IPS-NIHi11 (cell line): ENCODE measurements at regions not wholly inside any gene's neighbourhood (a gene's known extent, or its start where the extent isn't known, plus 50 kb on each side); places are given as distances from the start of the nearest gene placed in this dataset.
A peak's percentile ranks its signal among the peaks of the same experiment; 100 is the strongest.
"Not testable (repeated sequence)": the region's sequence is repeated elsewhere in the genome, so short reads cannot be mapped to it uniquely, and the experiment has no call there.

Experiments used
- DNase-seq: peaks from one replicate; pipeline ENCODE4 v3.0.0; 2012; ENCODE audit warnings: mixed read lengths, low spot score

GRCh38 chr5:27947088-27947487, 908.7 kb upstream of the CDH9 start:
- peak; percentile 17 for DNase-seq

DNA sequence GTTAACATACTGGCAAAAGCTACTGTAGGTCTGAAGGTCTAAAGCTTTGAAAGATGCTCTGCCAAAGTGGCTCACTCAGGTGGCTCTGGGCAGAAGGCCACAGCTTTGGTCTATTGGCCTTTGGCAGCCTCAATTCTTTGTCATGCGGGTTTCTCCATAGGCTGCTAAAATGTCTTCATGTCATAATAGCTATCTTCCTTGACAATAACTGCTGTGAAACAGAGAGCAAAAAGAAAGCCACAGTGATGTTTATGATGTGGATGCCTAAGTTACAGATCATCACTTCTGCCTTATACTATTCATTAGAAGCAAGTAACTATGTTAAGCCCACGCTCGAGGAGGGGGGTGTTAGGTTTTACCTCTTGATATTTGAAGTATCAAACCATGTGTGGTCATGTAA, 906.1 kb upstream of the CDH9 start:
- DNase-seq: no peak

DNA sequence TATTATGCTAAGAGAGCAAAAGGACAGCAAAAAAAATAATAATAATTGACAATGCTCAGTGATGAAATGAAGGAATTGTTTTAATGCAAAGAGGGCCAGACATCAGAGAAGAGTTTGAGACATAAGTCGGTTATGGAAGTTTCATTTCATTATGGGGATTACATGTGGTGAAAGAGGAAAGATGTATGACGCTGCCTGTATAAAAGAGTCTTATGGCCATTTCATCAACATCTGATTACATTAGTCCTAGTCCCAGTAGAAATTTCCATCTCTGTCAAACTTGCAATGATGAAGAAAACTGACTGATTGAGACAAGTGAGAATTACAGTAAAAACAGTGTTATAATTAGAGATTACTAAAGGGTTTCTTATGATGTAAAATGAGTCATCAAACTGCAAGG, 900.6 kb upstream of the CDH9 start:
- DNase-seq: no peak

- DNase-seq: no peak
Observed at GRCh38 chr5:27928060-27928459, 889.7 kb upstream of the CDH9 start.

DNA sequence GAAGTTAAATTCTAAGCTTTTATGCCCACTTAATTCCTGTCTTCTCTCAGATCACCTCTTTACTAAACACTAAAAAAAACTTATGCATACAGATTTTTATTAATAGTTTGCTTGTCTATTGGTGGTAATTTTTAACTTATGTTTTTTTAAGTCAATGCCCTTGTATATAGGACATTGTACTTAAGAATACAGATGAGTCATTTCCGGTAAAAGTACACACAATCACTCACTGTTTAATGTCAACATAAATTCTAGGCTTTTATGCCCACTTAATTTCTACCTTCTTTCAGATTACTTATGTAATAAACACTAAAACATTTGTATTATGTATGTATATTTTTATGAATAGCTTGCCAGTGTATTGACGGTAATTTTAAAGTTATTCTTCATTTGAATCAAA, 872.8 kb upstream of the CDH9 start:
- DNase-seq: no peak

DNA sequence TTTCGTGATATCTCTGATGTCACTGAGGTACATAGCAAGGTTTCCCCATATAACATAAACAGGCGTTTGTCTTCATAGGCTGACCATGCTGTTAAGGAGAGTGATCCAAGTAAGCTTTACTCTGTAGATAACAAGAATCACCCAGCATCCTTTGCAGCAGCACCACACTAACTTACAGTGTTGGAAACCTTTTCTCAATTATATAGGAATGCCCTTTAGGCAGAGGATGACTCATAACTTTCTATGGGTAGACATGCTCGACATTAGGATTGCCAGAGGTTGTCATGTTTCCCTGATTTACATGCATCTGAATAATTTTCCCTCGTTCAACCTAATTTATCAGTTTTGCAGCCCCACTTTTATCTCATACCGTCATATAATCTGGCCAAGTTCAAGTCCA, 870.0 kb upstream of the CDH9 start:
- no peak for DNase-seq

GRCh38 chr5:27906931-27907601, 868.7 kb upstream of the CDH9 start:
- DNase-seq: no peak

GRCh38 chr5:27906481-27906880, 868.1 kb upstream of the CDH9 start:
- DNase-seq: no peak

DNA sequence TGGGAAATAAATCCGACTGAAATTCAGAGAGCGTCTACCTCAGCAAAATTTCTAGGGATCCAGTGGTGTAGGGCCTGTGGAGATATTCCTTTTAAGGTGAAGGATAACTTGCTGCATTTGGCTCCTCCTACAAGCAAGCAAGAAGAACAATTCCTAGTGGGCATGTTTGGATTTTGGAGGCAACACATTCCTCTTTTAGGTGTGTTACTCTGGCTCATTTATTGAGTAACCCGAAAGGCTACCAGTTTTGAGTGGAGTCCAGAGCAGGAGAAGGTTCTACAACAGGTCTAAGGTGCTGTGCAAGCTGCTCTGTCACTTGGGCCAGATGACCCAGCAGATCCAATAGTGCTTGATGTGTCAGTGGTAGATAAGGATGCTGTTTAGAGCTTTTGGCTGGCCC, 862.4 kb upstream of the CDH9 start:
- DNase-seq: no peak

DNA sequence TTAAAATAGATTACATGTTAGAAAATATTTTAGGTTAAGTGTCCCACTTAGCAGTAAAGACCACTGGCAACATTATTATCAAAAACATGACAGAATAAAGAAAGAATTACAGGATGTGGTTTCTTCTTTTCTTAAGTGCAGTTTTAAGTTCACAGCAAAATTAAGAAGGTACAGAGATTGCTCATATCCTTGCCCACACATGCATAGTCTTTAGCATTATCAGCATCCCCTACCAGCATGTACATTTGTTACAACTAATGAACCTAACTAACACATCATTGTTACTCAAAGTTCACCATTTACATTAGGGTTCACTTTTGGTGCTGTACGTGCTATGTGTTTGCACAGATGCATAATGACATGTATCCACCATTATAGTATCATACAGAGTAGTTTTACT, 837.7 kb upstream of the CDH9 start:
- no peak for DNase-seq

- DNase-seq: no peak
Observed at GRCh38 chr5:27875148-27875547, 836.8 kb upstream of the CDH9 start.

- DNase-seq: no peak
Observed at GRCh38 chr5:27868292-27868691, 829.9 kb upstream of the CDH9 start.

DNA sequence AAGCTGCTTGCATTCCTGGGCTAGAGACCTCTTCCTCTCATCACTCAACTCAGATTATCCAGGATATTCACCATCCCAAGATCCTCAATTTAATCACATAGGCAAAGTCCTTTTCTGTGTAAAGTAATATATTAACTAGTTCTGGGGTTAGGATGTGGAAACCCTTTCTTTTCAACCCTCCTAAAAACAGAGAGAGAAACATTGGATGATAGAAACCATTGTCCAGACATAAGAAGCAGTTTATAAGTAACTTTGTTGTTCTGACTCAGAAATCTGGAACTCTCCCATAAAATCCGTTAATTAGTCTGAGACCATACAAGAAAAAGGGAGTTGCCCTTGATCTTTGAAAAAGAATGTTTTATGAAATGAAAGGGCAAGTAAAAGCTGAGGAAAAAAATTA, 817.1 kb upstream of the CDH9 start:
- no peak for DNase-seq

DNA sequence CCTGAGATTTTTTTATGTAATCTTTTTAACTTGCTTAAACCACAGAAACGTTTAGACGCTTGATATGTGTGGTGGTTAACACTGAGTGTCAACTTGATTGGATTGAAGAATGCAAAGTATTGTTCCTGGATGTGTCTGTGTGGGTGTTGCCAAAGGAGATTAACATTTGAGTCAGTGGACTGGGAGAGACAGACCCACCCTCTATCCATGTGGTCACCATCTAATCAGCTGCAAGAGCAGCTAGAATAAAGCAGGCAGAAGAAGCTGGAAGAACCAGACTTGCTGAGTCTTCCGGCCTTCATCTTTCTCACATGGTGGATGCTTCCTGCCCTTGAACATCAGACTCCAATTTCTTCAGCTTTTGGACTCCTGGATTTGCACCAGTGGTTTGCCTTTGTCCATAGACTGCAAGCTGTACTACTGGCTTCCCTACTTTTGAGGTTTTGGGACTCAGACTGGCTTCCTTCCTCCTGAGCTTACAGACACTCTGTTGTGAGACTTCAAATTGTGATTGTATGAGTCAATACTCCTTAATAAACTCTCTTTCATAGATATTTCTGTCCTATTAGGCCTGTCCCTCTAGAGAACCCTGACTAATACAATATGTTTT, 816.0 kb upstream of the CDH9 start:
- DNase-seq: no peak

- no peak for DNase-seq
Observed at GRCh38 chr5:27845248-27845647, 806.9 kb upstream of the CDH9 start.

DNA sequence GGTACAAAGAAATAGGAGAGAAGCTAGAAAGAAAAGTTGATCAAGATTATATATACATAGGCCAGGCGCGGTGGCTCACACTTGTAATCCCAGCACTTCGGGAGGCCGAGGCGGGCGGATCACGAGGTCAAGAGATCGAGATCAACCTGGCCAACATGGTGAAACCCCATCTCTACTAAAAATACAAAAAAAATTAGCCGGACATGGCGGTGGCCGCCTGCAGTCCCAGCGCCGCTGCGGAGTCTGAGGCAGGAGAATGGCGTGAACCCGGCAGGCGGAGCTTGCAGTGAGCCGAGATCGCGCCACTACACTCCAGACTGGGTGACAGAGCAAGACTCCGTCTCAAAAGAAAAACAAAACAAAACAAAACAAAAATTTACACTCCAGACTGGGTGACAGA, 798.3 kb upstream of the CDH9 start:
- DNase-seq: not testable (repeated sequence)

DNA sequence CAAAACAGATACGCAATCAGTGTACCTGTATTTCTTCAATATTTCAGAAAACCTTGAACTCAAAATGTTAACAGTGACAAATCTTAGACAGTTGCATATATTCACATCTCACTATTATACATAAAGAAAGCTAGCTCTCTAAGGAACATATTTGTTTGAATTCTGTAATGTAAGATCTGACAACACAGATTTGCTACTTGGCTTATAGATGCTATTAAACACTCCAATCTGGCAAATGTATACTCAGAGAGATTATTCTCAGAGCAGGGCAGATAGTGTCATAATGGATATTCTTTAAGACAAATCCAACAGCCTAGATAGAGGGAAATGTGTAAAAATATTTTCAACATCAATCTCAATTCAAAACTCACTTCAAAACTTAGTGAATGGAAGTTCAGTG, 794.5 kb upstream of the CDH9 start:
- no peak for DNase-seq

- no peak for DNase-seq
Observed at GRCh38 chr5:27830546-27830945, 792.2 kb upstream of the CDH9 start.

DNA sequence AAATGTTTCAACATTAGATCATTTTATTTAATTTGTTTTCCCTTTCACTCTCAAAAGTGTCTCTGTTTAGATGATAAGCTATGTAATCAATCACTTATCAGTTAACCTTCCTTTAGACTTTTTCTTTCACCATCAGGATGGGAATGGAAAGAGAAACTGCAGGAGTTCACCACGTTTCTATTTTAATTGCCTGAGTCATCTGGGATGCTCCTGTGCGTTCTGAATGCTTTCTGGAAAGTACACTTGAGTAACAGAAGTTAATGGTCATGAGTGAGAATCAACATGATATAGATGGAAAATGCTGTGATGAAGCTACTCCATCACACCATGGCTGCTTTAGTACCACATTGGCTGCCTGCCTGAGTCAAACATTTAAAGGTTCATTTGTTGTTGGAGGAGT, 783.3 kb upstream of the CDH9 start:
- no peak for DNase-seq

- no peak for DNase-seq
Observed at GRCh38 chr5:27818888-27819287, 780.5 kb upstream of the CDH9 start.

- no peak for DNase-seq
Observed at GRCh38 chr5:27814983-27815382, 776.6 kb upstream of the CDH9 start.

DNA sequence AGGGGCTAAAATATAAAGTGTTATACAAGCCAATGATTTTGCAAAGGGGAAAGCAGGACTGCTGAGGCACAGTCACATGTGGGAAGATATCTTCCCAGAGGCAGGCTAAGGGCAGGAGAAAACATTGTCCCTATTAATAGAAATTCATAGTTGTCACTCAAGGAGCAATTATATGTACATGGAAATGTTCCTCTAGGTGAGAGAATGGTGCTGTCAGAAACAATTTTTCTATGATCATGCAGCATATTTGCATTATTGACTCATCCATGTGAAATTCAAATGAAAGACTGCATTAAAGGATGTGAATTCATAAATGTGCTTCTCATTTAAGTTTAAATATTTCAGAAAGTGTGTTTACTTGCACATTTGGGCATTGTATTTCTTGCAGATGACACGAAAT, 775.9 kb upstream of the CDH9 start:
- DNase-seq: no peak

GRCh38 chr5:27810458-27810857, 772.1 kb upstream of the CDH9 start:
- no peak for DNase-seq

- DNase-seq: no peak
Observed at GRCh38 chr5:27797220-27797619, 758.8 kb upstream of the CDH9 start.
